HepG2 (cell line): ENCODE measurements at regions not wholly inside any gene's neighbourhood (a gene's known extent, or its start where the extent isn't known, plus 50 kb on each side); places are given as distances from the start of the nearest gene placed in this dataset.

Experiments used
- BRCA1 ChIP-seq: sonication (generic); formaldehyde crosslinking; IDR thresholded peaks from 2 replicates; pipeline ENCODE4 v1.4.0; 2020; ENCODE audit warnings: missing genetic modification reagents
- ELF3 ChIP-seq: IDR thresholded peaks from 2 replicates; pipeline ENCODE4 v1.6.1; 2016; ENCODE audit warnings: missing genetic modification reagents, missing compliant biosample characterization
- GATAD2A ChIP-seq: IDR thresholded peaks from 2 replicates; pipeline ENCODE4 v1.6.1; 2016
- GPN1 ChIP-seq: sonication (generic); formaldehyde crosslinking; IDR thresholded peaks from 2 replicates; pipeline ENCODE4 v1.5.1; 2020; ENCODE audit warnings: missing genetic modification reagents, borderline replicate concordance
- HOXA3 ChIP-seq: sonication (generic); formaldehyde crosslinking; IDR thresholded peaks from 2 replicates; pipeline ENCODE4 v1.5.0; 2020; ENCODE audit warnings: missing genetic modification reagents
- KAT7 ChIP-seq: IDR thresholded peaks from 2 replicates; pipeline ENCODE4 v1.6.1; 2018; ENCODE audit warnings: borderline replicate concordance, missing compliant biosample characterization
- KLF16 ChIP-seq, 2 experiments: sonication (generic) in 1 of 2; formaldehyde crosslinking in 1 of 2; IDR thresholded peaks; 2 replicates each; pipeline versions ENCODE4 v1.6.1 to v1.8.0; 2016 to 2023; ENCODE audit warnings: missing genetic modification reagents in 2 of 2, missing compliant biosample characterization in 1 of 2
- MATR3 ChIP-seq: sonication (generic); formaldehyde crosslinking; IDR thresholded peaks from 2 replicates; pipeline ENCODE4 v1.4.0; 2020; ENCODE audit warnings: missing genetic modification reagents
- MED1 ChIP-seq: sonication (generic); formaldehyde crosslinking; IDR thresholded peaks from 2 replicates; pipeline ENCODE4 v1.4.0; 2020; ENCODE audit warnings: missing genetic modification reagents
- NBN ChIP-seq: fragments of 450-650 bp; conservative IDR thresholded peaks from 2 replicates; pipeline ENCODE4 v1.6.1; 2017
- PHF21A ChIP-seq: sonication (generic); formaldehyde crosslinking; IDR thresholded peaks from 2 replicates; pipeline ENCODE4 v1.5.0; 2020; ENCODE audit warnings: mild to moderate bottlenecking, missing genetic modification reagents
- POGZ ChIP-seq: sonication (generic); formaldehyde crosslinking; IDR thresholded peaks from 2 replicates; pipeline ENCODE4 v1.4.0; 2020; ENCODE audit warnings: mild to moderate bottlenecking, missing genetic modification reagents
- RARA ChIP-seq: IDR thresholded peaks from 2 replicates; pipeline ENCODE4 v1.6.1; 2016; ENCODE audit warnings: missing genetic modification reagents, missing compliant biosample characterization
- RCOR2 ChIP-seq: IDR thresholded peaks from 2 replicates; pipeline ENCODE4 v1.6.1; 2016; ENCODE audit warnings: missing biosample characterization, missing genetic modification reagents
- SETDB1 ChIP-seq: sonication (generic); formaldehyde crosslinking; IDR thresholded peaks from 2 replicates; pipeline ENCODE4 v1.5.1; 2020; ENCODE audit warnings: missing genetic modification reagents, mild to moderate bottlenecking, borderline replicate concordance
- SIX1 ChIP-seq: sonication (generic); formaldehyde crosslinking; IDR thresholded peaks from 2 replicates; pipeline ENCODE4 v1.4.0; 2020; ENCODE audit warnings: missing genetic modification reagents, borderline replicate concordance
- SNAI1 ChIP-seq: sonication (generic); formaldehyde crosslinking; IDR thresholded peaks from 2 replicates; pipeline ENCODE4 v1.5.0; 2020; ENCODE audit warnings: mild to moderate bottlenecking, missing genetic modification reagents, borderline replicate concordance
- SOX13 ChIP-seq, 3 experiments: fragments of 450-650 bp in 1 of 3; sonication (generic) in 1 of 3; formaldehyde crosslinking in 1 of 3; IDR thresholded peaks in 2 of 3; conservative IDR thresholded peaks in 1 of 3; 2 replicates each; pipeline versions ENCODE4 v1.5.0 to v1.6.1; 2016 to 2020; ENCODE audit warnings: antibody characterized with exemption in 1 of 3, mild to moderate bottlenecking in 1 of 3, missing compliant biosample characterization in 1 of 3, missing genetic modification reagents in 1 of 3, moderate library complexity in 1 of 3
- ZBTB1 ChIP-seq: sonication (generic); formaldehyde crosslinking; IDR thresholded peaks from 2 replicates; pipeline ENCODE4 v1.4.0; 2020; ENCODE audit warnings: missing genetic modification reagents, borderline replicate concordance
- ZC3H13 ChIP-seq: sonication (generic); formaldehyde crosslinking; IDR thresholded peaks from 2 replicates; pipeline ENCODE4 v1.8.1; 2023; ENCODE audit warnings: mild to moderate bottlenecking, missing genetic modification reagents, moderate library complexity
- ZFP90 ChIP-seq: sonication (generic); formaldehyde crosslinking; IDR thresholded peaks from 2 replicates; pipeline ENCODE4 v1.8.0; 2022; ENCODE audit warnings: missing genetic modification reagents, mild to moderate bottlenecking, inconsistent platforms, borderline replicate concordance
- ZNF10 ChIP-seq: sonication (generic); formaldehyde crosslinking; IDR thresholded peaks from 2 replicates; pipeline ENCODE4 v1.4.0; 2020; ENCODE audit warnings: mild to moderate bottlenecking, low read depth, missing genetic modification reagents, borderline replicate concordance
- ZNF205 ChIP-seq: IDR thresholded peaks from 2 replicates; pipeline ENCODE4 v1.6.1; 2018; ENCODE audit warnings: missing biosample characterization, missing genetic modification reagents
- ZNF331 ChIP-seq: sonication (generic); formaldehyde crosslinking; IDR thresholded peaks from 2 replicates; pipeline ENCODE4 v1.4.0; 2020; ENCODE audit warnings: missing genetic modification reagents
- ZNF337 ChIP-seq: sonication (generic); formaldehyde crosslinking; IDR thresholded peaks from 2 replicates; pipeline ENCODE4 v1.5.1; 2020; ENCODE audit warnings: missing genetic modification reagents, low read depth, mild to moderate bottlenecking, borderline replicate concordance
- ZNF362 ChIP-seq: sonication (generic); formaldehyde crosslinking; IDR thresholded peaks from 2 replicates; pipeline ENCODE4 v1.4.0; 2020; ENCODE audit warnings: missing genetic modification reagents, mild to moderate bottlenecking, borderline replicate concordance
- ZNF547 ChIP-seq: sonication (generic); formaldehyde crosslinking; IDR thresholded peaks from 2 replicates; pipeline ENCODE4 v1.5.1; 2020; ENCODE audit warnings: mild to moderate bottlenecking, missing genetic modification reagents
- ZNF574 ChIP-seq: sonication (generic); formaldehyde crosslinking; IDR thresholded peaks from 2 replicates; pipeline ENCODE4 v1.4.0; 2020; ENCODE audit warnings: missing genetic modification reagents
- ZSCAN9 ChIP-seq: IDR thresholded peaks from 2 replicates; pipeline ENCODE4 v1.6.1; 2016; ENCODE audit warnings: borderline replicate concordance

- peak; percentile 28; the same call in 1 of the 2 replicates for TF ChIP-seq ZNF205 (CRISPR knock-in tag)
- peak; percentile 69; the same call in 1 of the 2 replicates for TF ChIP-seq SETDB1 (CRISPR knock-in tag)
- TF ChIP-seq MATR3 (CRISPR knock-in tag), result no peak
- peak; percentile 92 for TF ChIP-seq MED1 (CRISPR knock-in tag)
- TF ChIP-seq ZNF331 (CRISPR knock-in tag), result peak; percentile 56; the same call in 1 of the 2 replicates
- TF ChIP-seq ZSCAN9 (CRISPR knock-in tag), result peak; percentile 57; the same call in 1 of the 2 replicates
- peak; percentile 53; the same call in 1 of the 2 replicates for TF ChIP-seq HOXA3 (CRISPR knock-in tag)
- no peak for TF ChIP-seq GPN1 (CRISPR knock-in tag)
- TF ChIP-seq ZNF362 (CRISPR knock-in tag), result peak; percentile 96
- TF ChIP-seq SIX1, result peak; percentile 26; the same call in 1 of the 2 replicates
- no peak; the same call in 1 of the 2 replicates for TF ChIP-seq KAT7 (CRISPR knock-in tag)
- peak; percentile 70 for TF ChIP-seq RCOR2 (CRISPR knock-in tag)
- TF ChIP-seq POGZ (CRISPR knock-in tag), result peak; percentile 81
- TF ChIP-seq RARA (CRISPR knock-in tag), result peak; percentile 54
- peak; percentile 99 for TF ChIP-seq ELF3 (CRISPR knock-in tag)
- TF ChIP-seq NBN, result 0 out of 2 replicates have a peak, but pooled peaks have one; percentile 37
- peak; percentile 87 for TF ChIP-seq GATAD2A
- TF ChIP-seq ZNF10 (CRISPR knock-in tag), result no peak
- TF ChIP-seq ZC3H13 (CRISPR knock-in tag), result peak; percentile 36; the same call in 1 of the 2 replicates
- TF ChIP-seq ZNF337, result peak; percentile 71; the same call in 1 of the 2 replicates
- TF ChIP-seq SOX13 (IDR thresholded peaks at IDR 0.05), result peak; percentile 70; the same call in 1 of the 2 replicates
- peak in 1 of 2 experiments; percentile 90; a peak in 2 of 4 replicates for TF ChIP-seq SOX13 (CRISPR knock-in tag; conservative IDR thresholded peaks at IDR 0.05 in 1 of 2, IDR thresholded peaks at IDR 0.05 in 1 of 2)
- no peak for TF ChIP-seq ZNF574 (CRISPR knock-in tag)
- 0 out of 2 replicates have a peak, but pooled peaks have one; percentile 17 for TF ChIP-seq ZNF547 (CRISPR knock-in tag)
- TF ChIP-seq ZBTB1 (CRISPR knock-in tag), result no peak
- TF ChIP-seq KLF16 (CRISPR knock-in tag; IDR thresholded peaks at IDR 0.05), result peak in 1 of 2 experiments; percentile 66; a peak in 2 of 4 replicates
- peak; percentile 23; the same call in 1 of the 2 replicates for TF ChIP-seq BRCA1 (CRISPR knock-in tag)
- no peak for TF ChIP-seq SNAI1
- TF ChIP-seq ZFP90 (CRISPR knock-in tag), result 0 out of 2 replicates have a peak, but pooled peaks have one; percentile 53
- TF ChIP-seq PHF21A (CRISPR knock-in tag), result peak; percentile 56; the same call in 1 of the 2 replicates
Measured at GRCh38 chr2:74756356-74756890, 77.5 kb upstream of the HK2 start (continued).
